Endothelial cell of umbilical vein (primary cell): ENCODE measurements at regions not wholly inside any gene's neighbourhood (a gene's known extent, or its start where the extent isn't known, plus 50 kb on each side); places are given as distances from the start of the nearest gene placed in this dataset.

Source experiments
- BruUV-seq: library from RNA; stranded (reverse); fragments of 400-500 nt; replicated peaks from 2 replicates; lab custom pipeline; 2021; lab: Mats Ljungman, UMichigan
- CTCF ChIA-PET: fragments of 300-600, 350-600 bp; sonication (Branson Sonifier 250); formaldehyde crosslinking; loops from one replicate; lab custom pipeline; 2021; ENCODE audit warnings: antibody characterized with exemption, inconsistent platforms; lab: Charles Lee
- POLR2A ChIA-PET: fragments of 300-600, 350-600 bp; sonication (Branson Sonifier 250); formaldehyde crosslinking; loops from one replicate; lab custom pipeline; 2021; ENCODE audit warnings: antibody characterized with exemption, inconsistent platforms; lab: Charles Lee
- DNase-seq: peaks from one replicate; pipeline ENCODE4 v3.0.0-alpha.2; 2011; ENCODE audit warnings: low read depth, low spot score
- FAIRE-seq: peaks from 2 replicates; lab custom pipeline; 2011; peaks lifted over from hg19 to GRCh38; lab: Jason Lieb, UNC
- H2AFZ ChIP-seq: 2 replicates; pipeline ENCODE4 v1.6.0; 2012; ENCODE audit warnings: low read depth, low read length, control low read depth, inconsistent platforms
- H3K27ac ChIP-seq: 2 replicates; pipeline ENCODE4 v1.5.1; 2011; ENCODE audit warnings: low read depth, mild to moderate bottlenecking, control low read depth, low read length, moderate library complexity; ENCODE audit not compliant: insufficient read depth
- H3K27me3 ChIP-seq, 2 experiments: 2 replicates each; pipeline versions ENCODE4 v1.6.0 to v1.6.1; 2011; ENCODE audit warnings: low read length in 2 of 2, mixed read lengths in 1 of 2; ENCODE audit not compliant: control insufficient read depth in 2 of 2, insufficient read depth in 2 of 2
- H3K36me3 ChIP-seq, 2 experiments: 2 replicates in 1 of 2; 3 replicates in 1 of 2; pipeline ENCODE4 v1.5.1; 2011; ENCODE audit warnings: low read length in 2 of 2, mild to moderate bottlenecking in 1 of 2, moderate library complexity in 1 of 2; ENCODE audit not compliant: control insufficient read depth in 2 of 2, insufficient read depth in 2 of 2; ENCODE audit errors: extremely low read depth in 1 of 2
- H3K4me1 ChIP-seq: 3 replicates; pipeline ENCODE4 v1.5.1; 2011; ENCODE audit warnings: mild to moderate bottlenecking, low read length; ENCODE audit not compliant: control insufficient read depth, insufficient read depth; ENCODE audit errors: extremely low read depth
- H3K4me2 ChIP-seq: 2 replicates; pipeline ENCODE4 v1.6.1; 2011; ENCODE audit warnings: low read length, control low read depth, mixed read lengths; ENCODE audit not compliant: insufficient read depth
- H3K4me3 ChIP-seq, 3 experiments: fragments of 200-600 bp in 1 of 3; sonication (generic), shearing (Covaris generic) in 1 of 3; replicated peaks in 1 of 3; 2 replicates each; pipeline ENCODE4 v1.5.1; 2011 to 2016; ENCODE audit warnings: control low read depth in 3 of 3, low read length in 3 of 3, mild to moderate bottlenecking in 2 of 3, inconsistent platforms in 1 of 3, low read depth in 1 of 3, moderate library complexity in 1 of 3; ENCODE audit not compliant: insufficient read depth in 1 of 3
- H3K79me2 ChIP-seq: 2 replicates; pipeline ENCODE4 v1.6.0; 2012; ENCODE audit warnings: low read length, inconsistent platforms; ENCODE audit not compliant: control insufficient read depth, insufficient read depth
- H3K9ac ChIP-seq: replicated peaks from 2 replicates; pipeline ENCODE3; 2011; ENCODE audit warnings: low read length, control low read depth; ENCODE audit not compliant: insufficient read depth; ENCODE audit errors: extremely low read depth
- H3K9me1 ChIP-seq: replicated peaks from 3 replicates; pipeline ENCODE4 v1.6.0; 2011; ENCODE audit warnings: mild to moderate bottlenecking, low read length; ENCODE audit not compliant: control insufficient read depth, insufficient read depth; ENCODE audit errors: extremely low read depth
- H3K9me3 ChIP-seq: replicated peaks from 2 replicates; pipeline ENCODE4 v1.5.1; 2012; ENCODE audit warnings: low read length, inconsistent platforms; ENCODE audit not compliant: control insufficient read depth, insufficient read depth
- H4K20me1 ChIP-seq: replicated peaks from 2 replicates; pipeline ENCODE3; 2011; ENCODE audit warnings: mild to moderate bottlenecking, low read length; ENCODE audit not compliant: control insufficient read depth, insufficient read depth; ENCODE audit errors: extremely low read depth
- CTCF ChIP-seq, 2 donors: IDR thresholded peaks; 1 replicate in 1 of 2; 2 replicates in 1 of 2; pipeline ENCODE4 v1.5.1; 2011; ENCODE audit warnings: low read length in 2 of 2, mild to moderate bottlenecking in 2 of 2, moderate library complexity in 2 of 2, control low read depth in 1 of 2, inconsistent platforms in 1 of 2, low read depth in 1 of 2; ENCODE audit not compliant: insufficient read depth in 1 of 2; ENCODE audit errors: extremely low read depth in 1 of 2
- EZH2 ChIP-seq: IDR thresholded peaks from 2 replicates; pipeline ENCODE4 v1.6.1; 2012; ENCODE audit warnings: borderline replicate concordance, low read depth, mild to moderate bottlenecking, moderate library complexity, low read length, inconsistent platforms; ENCODE audit not compliant: severe bottlenecking
- FOS ChIP-seq: IDR thresholded peaks from 2 replicates; pipeline ENCODE4 v1.6.1; 2011; ENCODE audit warnings: mild to moderate bottlenecking, low read length, moderate library complexity, borderline replicate concordance; ENCODE audit not compliant: insufficient read depth
- GATA2 ChIP-seq: IDR thresholded peaks from 2 replicates; pipeline ENCODE4 v1.7.0; 2011; ENCODE audit warnings: low read depth, mild to moderate bottlenecking, moderate library complexity, mixed read lengths, low read length; ENCODE audit not compliant: insufficient read length, insufficient read depth
- JUN ChIP-seq: IDR thresholded peaks from 2 replicates; pipeline ENCODE4 v1.6.1; 2011; ENCODE audit warnings: borderline replicate concordance, low read depth; ENCODE audit not compliant: insufficient read length, insufficient read depth
- MAX ChIP-seq: IDR thresholded peaks from 2 replicates; pipeline ENCODE4 v1.6.1; 2011; ENCODE audit not compliant: insufficient read depth, insufficient read length
- MYC ChIP-seq: IDR thresholded peaks from one replicate; pipeline ENCODE4 v1.6.1; 2011; ENCODE audit warnings: mild to moderate bottlenecking, low read depth, low read length
- POLR2A ChIP-seq: IDR thresholded peaks from 2 replicates; pipeline ENCODE4 v1.6.1; 2012; ENCODE audit warnings: low read depth, mild to moderate bottlenecking, control low read depth, low read length
- POLR2AphosphoS5 ChIP-seq: IDR thresholded peaks from 2 replicates; pipeline ENCODE4 v1.6.1; 2012; ENCODE audit warnings: low read depth, mild to moderate bottlenecking, control low read depth, low read length, moderate library complexity; ENCODE audit not compliant: insufficient read depth
- dilution Hi-C: fragments of 300-500 bp; cut with MboI; formaldehyde crosslinking; loops from one replicate; pipeline ENCODE4 v1.15.0; 2019; ENCODE audit warnings: low sequenced_read_pairs; ENCODE audit not compliant: extremely low pct_ligation_motif_present
- intact Hi-C: fragments of 100-400 bp; cut with micrococcal nuclease; formaldehyde crosslinking; loops from one replicate; pipeline ENCODE4 v1.10.0; 2022

DNA sequence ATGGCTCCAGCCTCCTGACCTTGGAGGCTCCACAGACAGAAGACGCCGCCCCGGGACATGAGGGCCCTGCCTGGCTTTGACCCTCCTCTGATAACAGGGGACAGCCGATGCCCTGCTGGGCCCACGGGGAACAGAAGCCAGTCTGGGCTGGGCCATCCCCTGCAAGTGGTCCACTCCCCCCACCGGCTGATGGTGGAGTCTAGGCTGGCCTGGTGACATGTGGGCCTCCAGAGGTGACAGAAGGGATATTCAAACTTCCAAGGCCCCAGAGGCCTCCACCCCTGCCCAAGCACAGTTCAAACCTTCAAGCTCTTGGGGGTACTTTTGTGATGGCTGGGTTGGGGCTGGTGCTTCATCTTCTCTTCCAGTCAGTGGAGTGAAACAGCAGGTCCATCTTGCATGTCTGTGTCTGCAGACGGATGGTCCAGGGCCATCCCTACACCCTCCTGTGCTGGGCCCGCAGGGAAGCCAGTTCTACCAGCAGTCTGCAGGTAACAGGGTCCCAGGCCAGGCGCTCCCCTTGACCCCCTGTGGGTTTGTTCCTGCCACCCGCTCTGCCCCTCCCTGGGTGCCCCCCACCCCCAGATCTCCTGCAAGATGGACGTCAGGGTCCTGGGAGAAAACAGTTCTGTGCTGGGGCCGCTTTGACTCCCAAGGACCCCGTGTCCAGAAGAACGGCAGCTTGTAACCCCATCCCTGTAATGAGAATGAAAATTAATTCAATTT lies 929.9 kb downstream of the BRD1 start:
- Histone ChIP-seq H3K4me3 (no peak overlapping the region), H3K27ac (no peak overlapping the region), H3K27me3 (no peaks in the 10 kb centered on the region), H3K9ac (no peak overlapping the region), H3K9me1 (no peaks in the 10 kb centered on the region), H3K79me2 (no peaks in the 10 kb centered on the region), H3K4me2 (no peak overlapping the region), H3K9me3 (peaks cover 12% of the 10 kb centered on the region), H4K20me1 (no peaks in the 10 kb centered on the region), H3K4me1 (no peaks in the 10 kb centered on the region), H2AFZ (no peak overlapping the region), H3K36me3 (no peaks in the 10 kb centered on the region)
- no TSS peak for BruUV-seq
- POLR2A ChIA-PET, result no interaction called here
- DNase-seq (no peak), FAIRE-seq (no peak)
- dilution Hi-C loops, result no loop called here
- intact Hi-C loops, result no loop called here
- TF ChIP-seq POLR2A, result no peak
- no peak for TF ChIP-seq FOS
- no peak for TF ChIP-seq POLR2AphosphoS5
- no peak for TF ChIP-seq EZH2
- no peak for TF ChIP-seq MAX
- CTCF ChIA-PET, result no interaction called here

DNA sequence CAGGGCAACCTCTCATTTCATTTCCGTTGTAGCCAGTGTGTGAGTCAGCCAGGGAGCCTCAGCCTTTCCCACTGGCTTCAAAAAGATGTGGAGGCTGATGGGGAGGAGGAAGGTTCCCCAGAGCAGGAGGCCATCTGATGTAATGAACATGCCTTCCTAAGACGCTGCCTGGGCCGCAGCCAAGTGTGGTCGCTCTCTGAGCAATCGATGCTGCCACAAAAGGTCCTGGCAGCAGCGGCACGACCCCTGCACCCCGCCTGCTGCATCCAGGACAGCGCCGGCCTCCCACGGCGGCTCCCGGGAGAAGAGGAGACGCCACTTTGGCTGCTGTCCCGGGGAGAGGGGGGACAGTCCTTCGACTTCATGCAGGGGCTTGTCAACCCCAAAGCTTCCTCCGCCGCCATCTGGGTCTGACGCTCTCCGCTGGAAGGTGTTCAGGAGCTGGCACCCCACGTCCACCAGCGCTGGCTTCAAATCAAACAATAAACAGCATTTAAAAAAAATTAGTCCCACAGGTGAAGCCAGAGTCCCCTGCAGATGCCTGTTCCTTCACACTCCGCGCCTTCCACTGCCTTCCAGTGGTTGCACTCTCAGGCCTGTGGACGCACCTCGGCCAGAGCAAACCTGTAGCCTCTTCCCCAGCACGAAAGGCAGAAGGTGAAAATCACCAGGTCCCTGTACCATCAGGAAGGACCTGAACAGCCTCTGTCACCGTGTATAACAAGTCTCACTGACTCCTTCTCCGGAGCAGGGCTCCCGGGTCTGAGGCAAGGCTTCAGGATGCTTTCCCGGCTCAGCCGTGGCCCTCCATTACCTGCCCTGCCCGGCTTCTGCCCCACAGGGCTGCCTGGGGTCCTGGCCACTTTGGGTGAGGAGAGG lies 930.7 kb downstream of the BRD1 start:
- DNase-seq, result no peak
- Histone ChIP-seq H3K27me3 (no peaks in the 10 kb centered on the region), H3K36me3 (no peaks in the 10 kb centered on the region), H3K9me1 (no peaks in the 10 kb centered on the region), H3K9ac (no peak overlapping the region), H3K9me3 (peaks cover 13% of the 10 kb centered on the region), H3K27ac (no peak overlapping the region), H3K4me2 (no peak overlapping the region), H3K4me1 (no peaks in the 10 kb centered on the region), H4K20me1 (no peaks in the 10 kb centered on the region), H3K79me2 (no peaks in the 10 kb centered on the region), H3K4me3 (no peak overlapping the region), H2AFZ (no peak overlapping the region)
- dilution Hi-C loops (no loop called here), intact Hi-C loops (no loop called here)
- FAIRE-seq, result no peak
- ChIA-PET POLR2A (no interaction called here), CTCF (no interaction called here)
- no peak for TF ChIP-seq JUN
- no peak for TF ChIP-seq GATA2
- no peak for TF ChIP-seq MYC
- TF ChIP-seq MAX, result no peak
- TF ChIP-seq POLR2A, result no peak
- TF ChIP-seq POLR2AphosphoS5, result no peak
- no peak for TF ChIP-seq FOS
- no peak for TF ChIP-seq EZH2
- TF ChIP-seq CTCF (IDR thresholded peaks at IDR 0.05; ENCODE audit: extremely low read depth in 1 of 2, insufficient read depth in 1 of 2, low read depth in 1 of 2, low read length in 2 of 2), result no peak
- no TSS peak for BruUV-seq
